ENCODE measurements at regions not wholly inside any gene's neighbourhood (a gene's known extent, or its start where the extent isn't known, plus 50 kb on each side); places are given as distances from the start of the nearest gene placed in this dataset.
"Not testable (repeated sequence)": the region's sequence is repeated elsewhere in the genome, so short reads cannot be mapped to it uniquely, and the experiment has no call there.

- no peak for DNase-seq (ENCODE audit: low read depth in 4 of 4, low spot score in 3 of 4)
Observed at GRCh38 chr17:53635444-53635843, 187.3 kb upstream of the KIF2B start.

- no peak for DNase-seq (ENCODE audit: low read depth in 4 of 4, low spot score in 3 of 4)
Observed at GRCh38 chr17:53633856-53634255, 188.9 kb upstream of the KIF2B start.

GRCh38 chr17:53631486-53631885 lies 191.2 kb upstream of the KIF2B start:
- no peak for DNase-seq (ENCODE audit: low read depth in 4 of 4, low spot score in 3 of 4)

- DNase-seq (ENCODE audit: low read depth in 4 of 4, low spot score in 3 of 4) = no peak
Observed at GRCh38 chr17:53630638-53631037, 192.1 kb upstream of the KIF2B start.

- DNase-seq (ENCODE audit: low read depth in 4 of 4, low spot score in 3 of 4) = no peak
Observed at GRCh38 chr17:53630115-53630514, 192.6 kb upstream of the KIF2B start.

GRCh38 chr17:53629188-53629587 lies 193.5 kb upstream of the KIF2B start:
- DNase-seq (ENCODE audit: low read depth in 4 of 4, low spot score in 3 of 4) = no peak

GRCh38 chr17:53628011-53628410 lies 194.7 kb upstream of the KIF2B start:
- no peak for DNase-seq (ENCODE audit: low read depth in 4 of 4, low spot score in 3 of 4)

- DNase-seq (ENCODE audit: low read depth in 4 of 4, low spot score in 3 of 4) = no peak
Observed at GRCh38 chr17:53627511-53627910, 195.2 kb upstream of the KIF2B start.

GRCh38 chr17:53626286-53626685 lies 196.4 kb upstream of the KIF2B start:
- DNase-seq (ENCODE audit: low read depth in 4 of 4, low spot score in 3 of 4) = no peak

GRCh38 chr17:53619025-53619424 lies 203.7 kb upstream of the KIF2B start:
- DNase-seq (ENCODE audit: low read depth in 4 of 4, low spot score in 3 of 4) = no peak

GRCh38 chr17:53608208-53608607 lies 214.5 kb upstream of the KIF2B start:
- not testable (repeated sequence) for DNase-seq (ENCODE audit: low read depth in 4 of 4, low spot score in 3 of 4)

GRCh38 chr17:53607475-53607874 lies 215.3 kb upstream of the KIF2B start:
- no peak for DNase-seq (ENCODE audit: low read depth in 4 of 4, low spot score in 3 of 4)

GRCh38 chr17:53588317-53588716 lies 234.4 kb upstream of the KIF2B start:
- no peak for DNase-seq (ENCODE audit: low read depth in 4 of 4, low spot score in 3 of 4)

- no peak for DNase-seq (ENCODE audit: low read depth in 4 of 4, low spot score in 3 of 4)
Observed at GRCh38 chr17:53574038-53574437, 248.7 kb upstream of the KIF2B start.

GRCh38 chr17:53571342-53571741 lies 251.4 kb upstream of the KIF2B start:
- no peak for DNase-seq (ENCODE audit: low read depth in 4 of 4, low spot score in 3 of 4)

GRCh38 chr17:53570731-53571130 lies 252.0 kb upstream of the KIF2B start:
- DNase-seq (ENCODE audit: low read depth in 4 of 4, low spot score in 3 of 4) = no peak

- no peak for DNase-seq (ENCODE audit: low read depth in 4 of 4, low spot score in 3 of 4)
Observed at GRCh38 chr17:53560953-53561352, 261.8 kb upstream of the KIF2B start.

- DNase-seq (ENCODE audit: low read depth in 4 of 4, low spot score in 3 of 4) = no peak
Observed at GRCh38 chr17:53548252-53548651, 274.5 kb upstream of the KIF2B start.

- DNase-seq (ENCODE audit: low read depth in 4 of 4, low spot score in 3 of 4) = no peak
Observed at GRCh38 chr17:53543472-53543871, 279.3 kb upstream of the KIF2B start.

GRCh38 chr17:53538129-53538617 lies 284.6 kb upstream of the KIF2B start:
- DNase-seq (ENCODE audit: low read depth in 4 of 4, low spot score in 3 of 4) = no peak

- no peak for DNase-seq (ENCODE audit: low read depth in 4 of 4, low spot score in 3 of 4)
Observed at GRCh38 chr17:53527473-53527872, 295.3 kb upstream of the KIF2B start.

- no peak for DNase-seq (ENCODE audit: low read depth in 4 of 4, low spot score in 3 of 4)
Observed at GRCh38 chr17:53525590-53525989, 297.1 kb upstream of the KIF2B start.

- DNase-seq (ENCODE audit: low read depth in 4 of 4, low spot score in 3 of 4) = no peak
Observed at GRCh38 chr17:53516636-53517035, 306.1 kb upstream of the KIF2B start.
